GM12891 (cell line): ENCODE measurements at regions not wholly inside any gene's neighbourhood (a gene's known extent, or its start where the extent isn't known, plus 50 kb on each side); places are given as distances from the start of the nearest gene placed in this dataset.

Experiments
- POLR2A ChIP-seq: IDR thresholded peaks from 2 replicates; pipeline ENCODE4 v1.6.1; 2011; ENCODE audit warnings: low read depth, low read length, control low read depth
- POLR2AphosphoS5 ChIP-seq: IDR thresholded peaks from 2 replicates; pipeline ENCODE4 v1.6.1; 2011; ENCODE audit warnings: low read depth, low read length, control low read depth
- POU2F2 ChIP-seq: IDR thresholded peaks from 2 replicates; pipeline ENCODE4 v1.6.1; 2011; ENCODE audit warnings: low read depth, mild to moderate bottlenecking, control low read depth, low read length, moderate library complexity
- TAF1 ChIP-seq: IDR thresholded peaks from 2 replicates; pipeline ENCODE4 v1.6.1; 2011; ENCODE audit warnings: low read depth, low read length, control low read depth

DNA sequence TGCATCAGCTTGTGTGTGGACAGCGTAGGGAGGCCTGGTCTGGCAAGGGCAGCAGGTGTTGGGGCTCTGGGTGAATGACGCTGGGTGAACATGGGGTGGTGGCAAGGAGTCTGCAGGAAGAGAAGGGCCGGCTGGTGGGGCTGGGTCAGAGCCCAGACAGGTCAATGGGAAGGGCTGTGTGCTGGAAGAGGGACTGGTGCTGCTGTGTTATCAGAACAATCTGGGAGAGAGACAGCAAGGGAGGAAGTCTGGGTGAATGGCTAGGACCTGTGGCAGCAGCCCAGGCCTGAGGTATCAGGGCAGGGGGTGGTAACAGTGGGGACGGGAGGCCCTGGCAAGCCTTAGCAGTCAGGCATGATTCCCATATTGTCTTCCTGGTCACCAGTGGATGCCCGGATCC is 206.7 kb downstream of the SNX19 start:
- no peak for TF ChIP-seq POLR2A
- no peak for TF ChIP-seq POLR2AphosphoS5
- no peak for TF ChIP-seq POU2F2
- no peak for TF ChIP-seq TAF1
